Loucy (cell line): ENCODE measurements at regions not wholly inside any gene's neighbourhood (a gene's known extent, or its start where the extent isn't known, plus 50 kb on each side); places are given as distances from the start of the nearest gene placed in this dataset.

ENCODE experiments used
- H2AFZ ChIP-seq: fragments of 200-600 bp; sonication (generic); 2 replicates; pipeline ENCODE4 v1.6.0; 2016; ENCODE audit warnings: antibody characterized with exemption, mild to moderate bottlenecking, low read length, moderate library complexity
- H3F3A ChIP-seq: fragments of 200-600 bp; 2 replicates; pipeline ENCODE4 v1.6.0; 2016; ENCODE audit warnings: antibody characterized with exemption, low read depth, mild to moderate bottlenecking
- H3K27me3 ChIP-seq: fragments of 200-600 bp; sonication (generic); 2 replicates; pipeline ENCODE4 v1.6.1; 2014; ENCODE audit warnings: low read length, mild to moderate bottlenecking; ENCODE audit not compliant: insufficient read depth, poor library complexity, severe bottlenecking
- H3K36me3 ChIP-seq: fragments of 200-600 bp; sonication (generic); 2 replicates; pipeline ENCODE4 v1.6.1; 2016; ENCODE audit warnings: low read length; ENCODE audit not compliant: insufficient read depth
- H3K4me1 ChIP-seq: fragments of 200-600 bp; sonication (generic); 2 replicates; pipeline ENCODE4 v1.5.1; 2014; ENCODE audit warnings: low read length, mild to moderate bottlenecking; ENCODE audit not compliant: insufficient read depth, poor library complexity, severe bottlenecking
- H3K4me2 ChIP-seq: fragments of 200-600 bp; sonication (generic); 2 replicates; pipeline ENCODE4 v1.6.0; 2014; ENCODE audit warnings: antibody characterized with exemption, low read length, low read depth, mild to moderate bottlenecking; ENCODE audit not compliant: poor library complexity, severe bottlenecking
- H3K4me3 ChIP-seq: fragments of 200-600 bp; sonication (generic); 2 replicates; pipeline ENCODE4 v1.5.1; 2014; ENCODE audit warnings: low read length, mild to moderate bottlenecking, mixed read lengths; ENCODE audit not compliant: poor library complexity, severe bottlenecking
- H3K79me2 ChIP-seq: fragments of 200-600 bp; sonication (generic); 2 replicates; pipeline ENCODE4 v1.6.1; 2014; ENCODE audit warnings: low read length; ENCODE audit not compliant: insufficient read depth
- H3K9ac ChIP-seq: fragments of 200-600 bp; sonication (generic); 2 replicates; pipeline ENCODE4 v1.6.0; 2014; ENCODE audit warnings: mild to moderate bottlenecking, low read depth, low read length, moderate library complexity; ENCODE audit not compliant: poor library complexity, severe bottlenecking
- H3K9me2 ChIP-seq: fragments of 200-600 bp; sonication (generic); replicated peaks from 2 replicates; pipeline ENCODE4 v1.6.1; 2016; ENCODE audit warnings: low read depth, low read length, mixed read lengths
- H3K9me3 ChIP-seq: fragments of 200-600 bp; sonication (generic); 2 replicates; pipeline ENCODE4 v1.6.1; 2014; ENCODE audit warnings: mild to moderate bottlenecking, antibody characterized with exemption, low read length, low read depth; ENCODE audit not compliant: insufficient read depth
- H4K20me1 ChIP-seq: fragments of 200-600 bp; sonication (generic); 2 replicates; pipeline ENCODE4 v1.6.0; 2014; ENCODE audit warnings: antibody characterized with exemption, low read length, mild to moderate bottlenecking; ENCODE audit not compliant: insufficient read depth, poor library complexity, severe bottlenecking
- EZH2phosphoT487 ChIP-seq: fragments of 200-600 bp; IDR thresholded peaks from 2 replicates; pipeline ENCODE4 v1.6.1; 2018; ENCODE audit warnings: antibody characterized with exemption, mild to moderate bottlenecking, moderate library complexity, borderline replicate concordance
- TF ChIP-seq, protein P1 (sequence below): fragments of 200-600 bp; sonication (generic); conservative IDR thresholded peaks from 2 replicates; pipeline ENCODE4 v1.5.1; 2014; ENCODE audit warnings: mild to moderate bottlenecking, antibody characterized with exemption, low read length

DNA sequence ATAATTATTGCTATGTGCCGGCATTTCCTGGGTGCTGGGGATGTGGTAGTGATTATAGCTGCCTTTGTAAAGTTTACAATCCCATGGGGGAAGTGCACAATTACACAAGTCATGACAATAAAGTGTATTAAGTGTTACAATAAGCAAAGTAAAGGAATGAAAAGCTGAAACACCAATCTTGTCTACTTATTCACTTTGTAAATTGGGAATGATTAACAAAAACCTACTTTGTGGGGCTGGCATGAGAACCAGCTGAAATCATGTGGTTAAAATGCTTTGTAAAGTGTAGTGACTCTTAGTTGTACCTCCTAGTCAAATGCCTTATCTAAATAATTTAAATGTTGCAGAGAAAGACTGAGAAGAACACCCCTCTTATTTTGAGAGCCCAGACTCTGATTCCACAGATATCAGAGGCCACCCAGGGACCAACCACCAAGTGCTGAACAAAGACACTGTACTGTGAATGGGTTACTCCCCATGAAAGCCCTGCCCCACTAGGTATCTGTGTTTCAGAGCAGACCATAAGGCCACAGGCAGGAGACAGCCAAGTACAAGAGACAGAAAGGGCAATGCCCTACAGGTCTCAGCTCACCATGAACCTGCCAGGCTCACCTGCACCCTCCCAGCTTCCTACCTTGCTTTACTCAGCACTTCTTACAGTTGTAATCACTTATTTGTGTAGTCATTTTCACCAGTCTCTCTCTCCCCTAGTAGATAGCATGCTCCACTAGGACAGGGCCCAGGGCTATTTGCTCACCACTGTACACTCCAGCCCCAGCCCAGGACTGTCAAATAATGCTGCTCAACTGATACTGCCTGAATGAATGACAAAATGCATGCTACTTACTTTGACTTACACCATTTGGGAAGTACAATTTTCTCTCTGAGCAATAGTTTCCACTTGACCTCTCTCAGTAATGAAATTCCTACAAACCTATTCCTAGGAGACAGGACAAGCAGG is 101.6 kb upstream of the APC start:
- peaks cover 2% of the 10 kb centered on the region for H3K4me1 ChIP-seq
- no peak overlapping the region for H3K4me2 ChIP-seq
- no peaks in the 10 kb centered on the region for H3K9me2 ChIP-seq
- no peaks in the 10 kb centered on the region for H3F3A ChIP-seq
- no peaks in the 10 kb centered on the region for H3K27me3 ChIP-seq
- H3K79me2 ChIP-seq = no peaks in the 10 kb centered on the region
- H2AFZ ChIP-seq = no peak overlapping the region
- H3K4me3 ChIP-seq = no peak overlapping the region
- no peaks in the 10 kb centered on the region for H4K20me1 ChIP-seq
- TF ChIP-seq EZH2phosphoT487 = no peak
- TF ChIP-seq, protein P1, sequence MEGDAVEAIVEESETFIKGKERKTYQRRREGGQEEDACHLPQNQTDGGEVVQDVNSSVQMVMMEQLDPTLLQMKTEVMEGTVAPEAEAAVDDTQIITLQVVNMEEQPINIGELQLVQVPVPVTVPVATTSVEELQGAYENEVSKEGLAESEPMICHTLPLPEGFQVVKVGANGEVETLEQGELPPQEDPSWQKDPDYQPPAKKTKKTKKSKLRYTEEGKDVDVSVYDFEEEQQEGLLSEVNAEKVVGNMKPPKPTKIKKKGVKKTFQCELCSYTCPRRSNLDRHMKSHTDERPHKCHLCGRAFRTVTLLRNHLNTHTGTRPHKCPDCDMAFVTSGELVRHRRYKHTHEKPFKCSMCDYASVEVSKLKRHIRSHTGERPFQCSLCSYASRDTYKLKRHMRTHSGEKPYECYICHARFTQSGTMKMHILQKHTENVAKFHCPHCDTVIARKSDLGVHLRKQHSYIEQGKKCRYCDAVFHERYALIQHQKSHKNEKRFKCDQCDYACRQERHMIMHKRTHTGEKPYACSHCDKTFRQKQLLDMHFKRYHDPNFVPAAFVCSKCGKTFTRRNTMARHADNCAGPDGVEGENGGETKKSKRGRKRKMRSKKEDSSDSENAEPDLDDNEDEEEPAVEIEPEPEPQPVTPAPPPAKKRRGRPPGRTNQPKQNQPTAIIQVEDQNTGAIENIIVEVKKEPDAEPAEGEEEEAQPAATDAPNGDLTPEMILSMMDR = no peak
- no peaks in the 10 kb centered on the region for H3K36me3 ChIP-seq
- no peaks in the 10 kb centered on the region for H3K9me3 ChIP-seq
- no peak overlapping the region for H3K9ac ChIP-seq

DNA sequence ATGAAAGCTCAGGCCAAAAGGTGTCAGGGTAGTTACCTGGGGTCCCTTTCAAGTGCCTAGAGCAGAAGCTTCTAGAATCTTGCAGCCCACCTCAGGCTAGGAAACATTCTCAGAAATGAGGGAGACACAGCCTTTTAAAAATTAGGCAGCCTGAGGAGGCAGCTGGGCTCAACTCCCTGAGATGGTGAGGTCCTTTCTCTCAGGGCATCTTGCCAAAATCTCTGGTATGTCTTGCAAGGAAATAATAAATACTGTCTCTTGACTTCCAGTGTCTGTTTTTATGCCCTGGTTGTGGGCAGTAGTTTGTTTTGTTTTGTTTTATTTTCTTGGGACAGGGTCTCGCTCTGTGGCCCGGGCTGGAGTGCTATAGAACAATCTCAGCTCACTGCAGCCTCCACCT is 100.9 kb upstream of the APC start:
- Histone ChIP-seq H3K9ac (no peak overlapping the region), H2AFZ (no peak overlapping the region), H4K20me1 (no peaks in the 10 kb centered on the region), H3K4me3 (no peak overlapping the region), H3K9me3 (no peaks in the 10 kb centered on the region), H3K9me2 (no peaks in the 10 kb centered on the region), H3K4me2 (no peak overlapping the region), H3F3A (no peaks in the 10 kb centered on the region), H3K79me2 (no peaks in the 10 kb centered on the region), H3K36me3 (no peaks in the 10 kb centered on the region), H3K4me1 (peaks cover 2% of the 10 kb centered on the region), H3K27me3 (no peaks in the 10 kb centered on the region)
- TF ChIP-seq, protein P1 = no peak
- TF ChIP-seq EZH2phosphoT487 = no peak

DNA sequence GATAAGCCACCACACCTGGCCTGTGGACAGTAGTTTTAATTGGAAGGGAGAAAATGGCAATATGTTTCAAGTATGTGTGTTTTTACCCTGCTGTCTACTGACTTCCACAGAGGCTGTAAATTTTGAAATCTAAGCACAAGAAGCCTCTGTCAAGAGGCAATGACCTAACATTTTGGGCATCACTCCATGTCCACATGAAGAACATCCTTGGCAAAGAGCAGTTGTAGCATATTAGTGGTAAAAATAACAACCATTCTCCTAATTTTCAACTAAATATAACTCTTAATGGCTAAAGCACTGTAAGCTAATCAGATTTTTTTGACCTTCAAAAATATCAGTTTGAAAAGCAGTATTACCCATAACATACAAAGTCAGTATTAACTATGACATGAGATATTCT is 100.3 kb upstream of the APC start:
- no peak overlapping the region for H3K4me3 ChIP-seq
- H3K36me3 ChIP-seq = no peaks in the 10 kb centered on the region
- no peak overlapping the region for H2AFZ ChIP-seq
- no peak overlapping the region for H3K4me2 ChIP-seq
- H3K27me3 ChIP-seq = no peaks in the 10 kb centered on the region
- no peaks in the 10 kb centered on the region for H3K9me2 ChIP-seq
- no peak overlapping the region for H3K9ac ChIP-seq
- peaks cover 2% of the 10 kb centered on the region for H3K4me1 ChIP-seq
- no peaks in the 10 kb centered on the region for H4K20me1 ChIP-seq
- H3K79me2 ChIP-seq = no peaks in the 10 kb centered on the region
- H3F3A ChIP-seq = no peaks in the 10 kb centered on the region
- no peak for TF ChIP-seq EZH2phosphoT487
- TF ChIP-seq, protein P1 = no peak
- H3K9me3 ChIP-seq = no peaks in the 10 kb centered on the region
